HepG2 (cell line): ENCODE measurements at regions not wholly inside any gene's neighbourhood (a gene's known extent, or its start where the extent isn't known, plus 50 kb on each side); places are given as distances from the start of the nearest gene placed in this dataset.

Experiments
- ATAC-seq: fragments of 200-7000 bp; cut with Tn5 transposase; 3 replicates; pipeline ENCODE4 v1.9.1; 2020; ENCODE audit warnings: mild to moderate bottlenecking, moderate library complexity
- BruUV-seq: library from RNA; stranded (reverse); fragments of 400-500 nt; replicated peaks from 2 replicates; lab custom pipeline; 2021; lab: Mats Ljungman, UMichigan
- CTCF ChIA-PET: fragments of 300-600 bp; formaldehyde crosslinking; extraction: SDS; loops from one replicate; lab custom pipeline; 2021; ENCODE audit warnings: low total read pairs, inconsistent platforms, low intra/inter-chr PET ratio; lab: Yijun Ruan, JAX
- POLR2A ChIA-PET: fragments of 350-600 bp; sonication (Branson Sonifier 250); formaldehyde crosslinking; loops from one replicate; lab custom pipeline; 2020; ENCODE audit warnings: antibody characterized with exemption, inconsistent platforms; lab: Yijun Ruan, JAX
- DNase-seq: peaks from one replicate; pipeline ENCODE4 v3.0.0-alpha.2; 2015; ENCODE audit warnings: low spot score
- FAIRE-seq: peaks from 3 replicates; lab custom pipeline; 2011; peaks lifted over from hg19 to GRCh38; lab: Jason Lieb, UNC
- H2AFZ ChIP-seq: one replicate; pipeline ENCODE4 v1.6.1; 2011; ENCODE audit warnings: low read length, inconsistent platforms
- H3K27ac ChIP-seq: fragments of 300-600 bp; 3 replicates; pipeline ENCODE4 v1.8.0; 2011; ENCODE audit warnings: mixed run types, mild to moderate bottlenecking, mixed read lengths, low read length, inconsistent platforms; ENCODE audit not compliant: insufficient read depth; ENCODE audit errors: extremely low read length
- H3K27me3 ChIP-seq, 2 experiments: fragments of 200-600 bp in 1 of 2; 2 replicates in 1 of 2; 3 replicates in 1 of 2; pipeline versions ENCODE4 v1.6.0 to v1.8.0; 2011; ENCODE audit warnings: low read length in 2 of 2, mild to moderate bottlenecking in 2 of 2, moderate library complexity in 2 of 2, inconsistent platforms in 1 of 2; ENCODE audit not compliant: insufficient read depth in 2 of 2, control insufficient read depth in 1 of 2
- H3K36me3 ChIP-seq, 2 experiments: fragments of 200-600 bp in 1 of 2; replicated peaks in 1 of 2; 2 replicates in 1 of 2; 3 replicates in 1 of 2; pipeline versions ENCODE4 v1.5.1 to v1.8.0; 2011; ENCODE audit warnings: low read length in 2 of 2, inconsistent platforms in 1 of 2; ENCODE audit not compliant: insufficient read depth in 2 of 2, control insufficient read depth in 1 of 2
- H3K4me1 ChIP-seq: 2 replicates; pipeline ENCODE4 v1.5.1; 2012; ENCODE audit warnings: low read length, inconsistent platforms; ENCODE audit not compliant: insufficient read depth
- H3K4me2 ChIP-seq: 2 replicates; pipeline ENCODE4 v1.6.0; 2011; ENCODE audit warnings: low read depth, low read length, inconsistent platforms
- H3K4me3 ChIP-seq, 3 experiments: fragments of 200-600 bp in 1 of 3; sonication (generic), shearing (Covaris generic) in 1 of 3; replicated peaks in 1 of 3; 2 replicates each; pipeline ENCODE4 v1.5.1; 2011 to 2016; ENCODE audit warnings: low read length in 3 of 3, inconsistent platforms in 2 of 3, low read depth in 2 of 3, mild to moderate bottlenecking in 2 of 3, control low read depth in 1 of 3, mixed read lengths in 1 of 3; ENCODE audit not compliant: insufficient read depth in 1 of 3
- H3K79me2 ChIP-seq: one replicate; pipeline ENCODE4 v1.6.1; 2011; ENCODE audit warnings: low read length, inconsistent platforms; ENCODE audit not compliant: insufficient read depth
- H3K9ac ChIP-seq: 2 replicates; pipeline ENCODE4 v1.6.0; 2011; ENCODE audit warnings: mild to moderate bottlenecking, low read depth, low read length, inconsistent platforms; ENCODE audit not compliant: insufficient read depth
- H3K9me3 ChIP-seq: 2 replicates; pipeline ENCODE4 v1.5.1; 2012; ENCODE audit warnings: mild to moderate bottlenecking, low read length
- H4K20me1 ChIP-seq: 2 replicates; pipeline ENCODE4 v1.6.0; 2011; ENCODE audit warnings: inconsistent platforms, mild to moderate bottlenecking, low read length, moderate library complexity; ENCODE audit not compliant: insufficient read depth
- AGO2 ChIP-seq: fragments of 200-400 bp; formaldehyde crosslinking; optimal IDR thresholded peaks from 2 replicates; pipeline ENCODE3; 2017; ENCODE audit warnings: mild to moderate bottlenecking, low read depth, low read length, moderate library complexity
- ARID2 ChIP-seq: sonication (generic); formaldehyde crosslinking; IDR thresholded peaks from 2 replicates; pipeline ENCODE4 v1.8.1; 2022; ENCODE audit warnings: mild to moderate bottlenecking, missing genetic modification reagents, borderline replicate concordance
- BCL6 ChIP-seq: IDR thresholded peaks from 2 replicates; pipeline ENCODE4 v1.6.1; 2016; ENCODE audit warnings: missing genetic modification reagents, missing compliant biosample characterization
- EEA1 ChIP-seq: sonication (generic); formaldehyde crosslinking; IDR thresholded peaks from 2 replicates; pipeline ENCODE4 v1.5.1; 2020; ENCODE audit warnings: mild to moderate bottlenecking, missing genetic modification reagents, borderline replicate concordance
- KAT2B ChIP-seq: fragments of 150-350 bp; IDR thresholded peaks from 2 replicates; pipeline ENCODE4 v1.6.1; 2014; ENCODE audit warnings: low read depth, low read length, borderline replicate concordance
- LBX2 ChIP-seq: sonication (generic); formaldehyde crosslinking; IDR thresholded peaks from 2 replicates; pipeline ENCODE4 v1.5.0; 2020; ENCODE audit warnings: missing genetic modification reagents, mild to moderate bottlenecking, borderline replicate concordance
- TCF12 ChIP-seq, 2 experiments: fragments of 450-650 bp in 1 of 2; sonication (generic) in 1 of 2; formaldehyde crosslinking in 1 of 2; IDR thresholded peaks; 2 replicates each; pipeline versions ENCODE4 v1.6.1 to v1.8.0; 2017 to 2022; ENCODE audit warnings: antibody characterized with exemption in 1 of 2, mild to moderate bottlenecking in 1 of 2, missing genetic modification reagents in 1 of 2, moderate library complexity in 1 of 2
- ZNF124 ChIP-seq: sonication (generic); formaldehyde crosslinking; IDR thresholded peaks from 2 replicates; pipeline ENCODE4 v1.4.0; 2020; ENCODE audit warnings: missing genetic modification reagents
- ZNF207 ChIP-seq: fragments of 450-650 bp; IDR thresholded peaks from 2 replicates; pipeline ENCODE4 v1.6.1; 2016; ENCODE audit warnings: antibody characterized with exemption, borderline replicate concordance
- ZNF317 ChIP-seq: sonication (generic); formaldehyde crosslinking; IDR thresholded peaks from 2 replicates; pipeline ENCODE4 v1.5.0; 2020; ENCODE audit warnings: mild to moderate bottlenecking, missing genetic modification reagents
- ZNF577 ChIP-seq: sonication (generic); formaldehyde crosslinking; IDR thresholded peaks from 2 replicates; pipeline ENCODE4 v1.4.0; 2020; ENCODE audit warnings: mild to moderate bottlenecking, low read depth, missing genetic modification reagents, borderline replicate concordance
- ZNF703 ChIP-seq: sonication (generic); formaldehyde crosslinking; IDR thresholded peaks from 2 replicates; pipeline ENCODE4 v1.5.1; 2020; ENCODE audit warnings: missing genetic modification reagents, mild to moderate bottlenecking, moderate library complexity, borderline replicate concordance
- WGBS: methylation state at CpG from one replicate; pipeline ENCODE4 v1.1.6; 2017; ENCODE audit warnings: low lambda C conversion rate; 5-methylcytosine and 5-hydroxymethylcytosine counted together
- in situ Hi-C: cut with HindIII; loops from 2 replicates; pipeline ENCODE4 v1.10.0; 2017; ENCODE audit warnings: low pct_unique_long_range_greater_than_20kb; ENCODE audit not compliant: extremely low pct_ligation_motif_present
- intact Hi-C: fragments of 100-400 bp; cut with micrococcal nuclease; formaldehyde crosslinking; loops from one replicate; pipeline ENCODE4 v1.10.0; 2022; ENCODE audit not compliant: unreplicated experiment

- TF ChIP-seq ARID2 (CRISPR knock-in tag) = no peak
- TF ChIP-seq ZNF577 (CRISPR knock-in tag) = no peak
- no peak for TF ChIP-seq ZNF124 (CRISPR knock-in tag)
- no peak for TF ChIP-seq ZNF207
- no peak for TF ChIP-seq EEA1 (CRISPR knock-in tag)
- no peak for TF ChIP-seq BCL6 (CRISPR knock-in tag)
- no peak for TF ChIP-seq LBX2 (CRISPR knock-in tag)
- no peak for TF ChIP-seq KAT2B
- TF ChIP-seq TCF12 (IDR thresholded peaks at IDR 0.05) = no peak
- no peak for TF ChIP-seq TCF12 (CRISPR knock-in tag; IDR thresholded peaks at IDR 0.05)
- H2AFZ ChIP-seq = no peak overlapping the region
- ATAC-seq = no peak
- in situ Hi-C loops = no loop called here
- no peak overlapping the region for H3K4me2 ChIP-seq
- CTCF ChIA-PET = no interaction called here
- 3% methylated on average over 1 of the region's 1 CpG for WGBS
- no peak overlapping the region for H3K27ac ChIP-seq
- no TSS peak for BruUV-seq
- H3K27me3 ChIP-seq = no peaks in the 10 kb centered on the region
- no peaks in the 10 kb centered on the region for H3K79me2 ChIP-seq
- no peak overlapping the region for H3K9ac ChIP-seq
- H3K4me3 ChIP-seq = no peak overlapping the region
- FAIRE-seq = no peak
- intact Hi-C loops = no loop called here
- POLR2A ChIA-PET = no interaction called here
- H3K9me3 ChIP-seq = no peaks in the 10 kb centered on the region
- DNase-seq = no peak
- H4K20me1 ChIP-seq = no peaks in the 10 kb centered on the region
- no peaks in the 10 kb centered on the region for H3K36me3 ChIP-seq
- no peaks in the 10 kb centered on the region for H3K4me1 ChIP-seq
Measured at GRCh38 chr18:5817816-5818215, 77.5 kb downstream of the TMEM200C start.

GRCh38 chr18:5806860-5807259 is 88.5 kb downstream of the TMEM200C start:
- TF ChIP-seq ZNF317 (CRISPR knock-in tag) = peak; percentile 72; the same call in 1 of the 2 replicates
- TF ChIP-seq ZNF703 (CRISPR knock-in tag) = no peak
- TF ChIP-seq AGO2 = no peak
- TF ChIP-seq, all 625 proteins: peak for 1
- H3K36me3 ChIP-seq = no peaks in the 10 kb centered on the region
- no peak overlapping the region for H3K4me3 ChIP-seq
- intact Hi-C loops = no loop called here
- no peak for FAIRE-seq
- H2AFZ ChIP-seq = no peak overlapping the region
- H4K20me1 ChIP-seq = no peaks in the 10 kb centered on the region
- in situ Hi-C loops = no loop called here
- peaks cover 28% of the 10 kb centered on the region for H3K9me3 ChIP-seq
- ChIA-PET CTCF (no interaction called here), POLR2A (no interaction called here)
- no peak overlapping the region for H3K9ac ChIP-seq
- no peaks in the 10 kb centered on the region for H3K79me2 ChIP-seq
- no peaks in the 10 kb centered on the region for H3K4me1 ChIP-seq
- no peak overlapping the region for H3K27ac ChIP-seq
- WGBS = under 1% methylated on average over 5 of the region's 5 CpGs
- H3K4me2 ChIP-seq = no peak overlapping the region
- no peak for DNase-seq
- H3K27me3 ChIP-seq = no peaks in the 10 kb centered on the region
- BruUV-seq = no TSS peak
- ATAC-seq = no peak
